MV-4-11 (cell line): ENCODE measurements at regions not wholly inside any gene's neighbourhood (a gene's known extent, or its start where the extent isn't known, plus 50 kb on each side); places are given as distances from the start of the nearest gene placed in this dataset.

Experiments
- DNase-seq: peaks from one replicate; lab custom pipeline; 2025; lab: John Stamatoyannopoulos, UW

- no peak for DNase-seq
These were observed 137.1 kb downstream of the CTTN start for GRCh38 chr11:70535191-70535971.

- DNase-seq: no peak
These were observed 137.9 kb downstream of the CTTN start for GRCh38 chr11:70536051-70536877.

GRCh38 chr11:70537576-70538571 lies 139.5 kb downstream of the CTTN start:
- DNase-seq: no peak

DNA sequence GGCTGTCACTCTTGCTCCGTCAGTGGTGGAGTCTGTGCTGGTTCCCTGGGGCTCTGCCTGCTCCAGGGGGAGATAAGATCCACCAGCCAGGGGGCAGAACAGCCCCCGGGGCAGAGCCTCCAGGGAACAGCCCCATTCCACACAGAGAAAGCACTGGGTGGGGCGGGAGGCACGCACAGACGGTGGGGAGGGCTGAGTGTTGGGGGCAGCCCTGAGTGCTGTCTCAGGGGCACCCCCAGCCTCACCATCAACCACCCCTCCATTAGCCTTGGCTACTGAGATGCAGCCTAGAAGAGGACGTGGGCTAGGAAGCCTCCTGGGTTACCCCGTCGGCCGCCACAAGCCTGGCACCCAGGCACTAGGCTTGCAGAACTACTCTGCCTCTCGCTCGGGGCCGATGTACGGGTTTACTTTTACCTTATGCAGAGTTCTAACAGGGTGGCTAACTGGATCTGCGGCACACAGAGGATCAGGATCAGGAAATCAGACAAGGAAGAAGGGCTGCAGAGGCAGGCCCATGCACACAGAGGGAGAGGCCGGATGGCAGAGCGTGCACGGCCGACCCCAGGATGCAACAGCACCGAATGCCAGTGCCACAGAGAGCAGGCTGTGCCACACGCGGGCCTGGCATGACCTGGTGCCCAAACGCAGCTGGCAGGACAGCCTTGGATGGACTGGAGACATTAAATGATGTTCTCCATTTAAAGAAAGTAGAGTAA lies 140.5 kb downstream of the CTTN start:
- no peak for DNase-seq

- no peak for DNase-seq
These were observed 141.2 kb downstream of the CTTN start for GRCh38 chr11:70539360-70540095.

DNA sequence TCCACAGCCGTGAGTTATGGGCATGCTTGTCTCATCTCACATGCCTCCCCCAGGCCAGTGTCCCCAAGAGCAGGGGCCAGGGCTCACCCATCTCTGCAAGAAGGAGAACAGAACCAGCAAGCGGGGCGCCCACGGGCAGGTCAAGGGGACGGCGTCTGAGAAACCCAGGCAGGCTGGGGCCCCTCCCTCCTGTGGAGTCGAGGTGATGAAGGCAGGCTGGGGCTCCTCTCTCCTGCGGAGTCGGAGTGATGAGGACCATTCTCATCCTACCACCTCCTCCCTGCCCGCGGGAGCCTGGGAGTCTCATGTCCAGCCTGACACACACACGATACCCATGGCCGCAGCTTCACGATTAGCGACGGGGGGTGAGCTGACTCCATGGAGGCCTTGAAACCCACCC lies 141.9 kb downstream of the CTTN start:
- DNase-seq: no peak

DNA sequence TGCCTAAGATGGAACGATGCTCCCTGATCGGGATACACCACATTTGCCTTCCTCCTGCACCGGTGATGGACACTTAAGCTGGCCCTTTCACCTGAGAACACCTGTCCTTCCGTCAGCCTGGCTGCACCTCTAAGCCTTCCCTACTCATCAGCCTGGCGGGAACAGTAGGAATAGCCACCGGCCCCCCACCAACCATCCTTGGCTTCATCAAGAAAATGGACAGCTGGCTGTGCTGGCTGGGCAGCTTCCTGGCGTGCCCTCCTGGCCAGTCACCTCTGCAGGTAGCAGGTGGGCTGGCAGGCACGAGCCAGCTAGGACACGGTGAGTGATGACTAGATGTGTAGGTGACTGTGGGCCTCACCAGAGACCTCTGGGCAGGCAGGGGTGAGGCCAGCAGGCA lies 142.8 kb downstream of the CTTN start:
- DNase-seq: no peak

DNA sequence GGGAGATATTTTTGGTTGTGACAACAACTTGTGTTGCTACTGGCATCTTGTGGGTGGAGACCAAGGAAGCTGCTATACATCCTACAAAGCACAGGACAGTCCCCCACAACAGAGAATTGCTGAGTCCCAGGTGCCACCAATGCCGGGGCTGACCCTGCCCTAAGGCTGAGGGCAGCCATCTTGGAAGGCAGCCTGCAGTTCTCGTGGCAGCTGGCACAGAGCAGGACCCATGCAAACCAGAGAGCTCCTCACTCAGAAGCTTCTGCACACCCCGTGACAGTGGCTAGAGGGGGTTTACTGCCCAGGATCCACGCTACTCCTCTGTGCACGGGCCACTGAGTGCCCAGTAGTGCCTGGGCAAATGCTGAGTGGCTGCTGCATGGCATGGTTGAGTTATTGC lies 143.4 kb downstream of the CTTN start:
- no peak for DNase-seq

- DNase-seq: no peak
These were observed 144.1 kb downstream of the CTTN start for GRCh38 chr11:70542406-70542805.

DNA sequence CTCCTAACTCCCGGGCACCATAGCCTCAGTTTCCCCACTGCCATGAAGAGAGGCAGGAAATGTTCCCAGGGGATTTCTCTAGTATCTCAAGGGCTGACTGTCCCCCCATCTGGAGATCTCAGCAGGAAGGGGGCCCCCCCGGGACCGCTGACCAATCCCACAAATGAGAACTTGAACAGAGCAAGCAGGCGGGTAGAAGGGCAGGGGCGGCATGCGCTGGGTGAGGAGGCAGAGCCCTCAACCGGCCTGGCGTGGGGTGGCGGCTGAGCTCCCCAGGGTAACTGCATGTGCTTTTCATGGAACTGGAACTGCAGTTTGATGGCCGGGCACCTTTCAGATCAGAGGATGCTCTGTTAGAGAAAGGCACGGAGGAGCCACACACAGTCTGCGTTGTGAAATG lies 144.5 kb downstream of the CTTN start:
- no peak for DNase-seq

DNA sequence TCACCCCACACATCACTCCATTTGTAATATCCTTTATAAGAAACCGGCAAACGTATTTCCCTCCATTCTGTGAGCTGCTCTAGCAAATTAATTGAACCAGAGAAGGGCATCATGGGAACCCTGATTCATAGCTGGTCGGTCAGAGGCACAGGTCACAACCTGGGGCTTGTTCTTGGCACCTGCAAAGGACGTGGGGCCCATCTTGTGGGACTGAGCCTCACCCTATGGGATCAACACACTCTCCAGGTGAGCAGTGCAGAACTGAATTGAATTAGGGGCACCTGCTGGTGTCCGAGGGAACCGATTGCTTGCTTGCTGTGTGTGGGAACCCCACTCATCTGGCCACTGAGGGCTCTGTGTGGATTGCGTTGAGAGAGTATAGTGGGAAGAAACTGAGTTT lies 145.3 kb downstream of the CTTN start:
- no peak for DNase-seq

DNA sequence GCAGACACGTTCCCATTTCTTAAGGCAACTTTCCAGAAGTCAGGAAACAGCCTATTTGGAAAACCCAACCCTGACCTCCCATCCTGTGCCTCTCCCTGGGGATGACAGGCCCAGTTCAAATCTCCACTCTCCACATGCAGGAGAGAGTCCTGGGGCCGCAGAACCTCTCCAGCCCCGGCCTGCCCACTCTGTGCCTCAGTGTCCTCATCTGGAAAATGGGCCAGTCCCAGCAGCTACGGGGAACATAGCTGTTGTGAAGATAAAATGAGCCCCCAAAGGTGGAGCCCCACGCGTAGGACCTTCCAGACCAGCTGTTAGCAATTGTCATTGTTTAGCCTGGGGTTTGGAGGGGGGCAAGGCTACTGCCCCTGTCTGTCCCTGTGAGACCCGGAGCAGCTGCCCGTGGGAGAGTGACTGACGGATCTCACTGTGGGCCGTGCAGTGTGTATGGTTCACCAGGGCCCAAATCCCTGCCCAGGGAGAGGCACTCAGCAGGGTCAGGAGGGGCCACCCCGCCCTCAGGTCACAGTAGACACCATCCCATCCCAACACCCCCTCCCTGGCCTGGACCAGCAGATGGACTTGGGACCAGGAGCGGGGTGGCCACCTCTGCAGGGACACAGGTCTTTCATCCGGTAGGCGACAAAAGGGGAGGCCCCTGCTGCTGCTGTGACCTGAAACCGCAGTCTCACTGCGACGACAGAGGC lies 145.9 kb downstream of the CTTN start:
- DNase-seq: no peak

GRCh38 chr11:70544774-70545609 lies 146.7 kb downstream of the CTTN start:
- DNase-seq: no peak

GRCh38 chr11:70545610-70545912 lies 147.2 kb downstream of the CTTN start:
- no peak for DNase-seq

DNA sequence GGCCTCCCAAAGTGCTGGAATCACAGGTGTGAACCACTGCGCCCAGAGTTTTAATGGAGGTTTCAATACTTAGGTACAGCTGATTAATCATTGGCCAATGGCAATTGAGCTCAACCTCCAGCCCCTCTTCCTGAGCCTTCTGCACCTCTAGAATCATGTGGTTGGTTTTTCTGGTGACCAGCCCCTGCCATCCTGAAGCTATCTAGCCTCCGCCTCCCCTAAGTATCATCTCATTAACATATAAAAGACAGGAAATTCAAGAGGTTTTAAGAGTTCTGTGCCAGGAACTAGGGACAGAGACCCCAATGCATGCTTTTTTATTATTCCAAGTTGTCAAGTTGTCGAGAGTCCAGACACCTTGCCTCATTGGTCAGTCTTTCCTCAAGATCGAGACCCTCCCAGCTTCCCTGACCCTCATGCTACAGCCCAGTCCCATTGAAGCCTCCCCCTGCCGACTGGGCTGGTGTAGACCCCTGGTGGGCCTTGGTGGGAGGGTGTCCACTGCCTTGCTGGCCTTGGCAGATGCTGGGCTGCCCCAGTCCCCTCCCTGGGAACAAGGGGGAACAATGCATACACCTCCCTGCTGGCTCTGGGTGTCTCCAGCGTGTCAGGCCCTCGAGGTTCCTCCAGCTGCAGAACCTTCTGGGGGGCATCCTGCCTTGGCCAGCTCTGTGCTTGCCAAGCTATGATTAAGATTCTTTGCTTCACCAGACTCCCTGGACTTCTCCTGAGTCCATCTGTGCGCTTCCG lies 148.0 kb downstream of the CTTN start:
- DNase-seq: no peak

GRCh38 chr11:70547386-70547785 lies 149.1 kb downstream of the CTTN start:
- no peak for DNase-seq

- DNase-seq: no peak
These were observed 149.7 kb downstream of the CTTN start for GRCh38 chr11:70547821-70548670.

- DNase-seq: no peak
These were observed 150.6 kb downstream of the CTTN start for GRCh38 chr11:70548976-70549375.
